Right renal cortex interstitium (tissue), 3 donors: ENCODE measurements at regions not wholly inside any gene's neighbourhood (a gene's known extent, or its start where the extent isn't known, plus 50 kb on each side); places are given as distances from the start of the nearest gene placed in this dataset.

ENCODE experiments used
- DNase-seq, 3 donors: peaks; one replicate each; pipeline ENCODE4 v3.0.0-alpha.2; 2013; ENCODE audit warnings: low read depth in 3 of 3, low spot score in 2 of 3

GRCh38 chr3:127360647-127361046, 72.8 kb upstream of the PRR20G start:
- DNase-seq: no peak

- DNase-seq: no peak
Measured at GRCh38 chr3:127358641-127359040, 70.8 kb upstream of the PRR20G start.

GRCh38 chr3:127356381-127356780, 68.5 kb upstream of the PRR20G start:
- no peak for DNase-seq

- no peak for DNase-seq
Measured at GRCh38 chr3:127354761-127355160, 66.9 kb upstream of the PRR20G start.

- DNase-seq: no peak
Measured at GRCh38 chr3:127352612-127353011, 64.8 kb upstream of the PRR20G start.

- DNase-seq: no peak
Measured at GRCh38 chr3:127351775-127352350, 64.0 kb upstream of the PRR20G start.

GRCh38 chr3:127351321-127351720, 63.5 kb upstream of the PRR20G start:
- no peak for DNase-seq

- DNase-seq: no peak
Measured at GRCh38 chr3:127350172-127351050, 62.6 kb upstream of the PRR20G start.

GRCh38 chr3:127349501-127350171, 61.8 kb upstream of the PRR20G start:
- DNase-seq: no peak

GRCh38 chr3:127342735-127343134, 54.9 kb upstream of the PRR20G start:
- no peak for DNase-seq

- no peak for DNase-seq
Measured at GRCh38 chr3:127339928-127340861, 52.3 kb upstream of the PRR20G start.

- DNase-seq: no peak
Measured at GRCh38 chr3:127339016-127339415, 51.2 kb upstream of the PRR20G start.

GRCh38 chr3:127337911-127338531, 50.2 kb upstream of the PRR20G start:
- DNase-seq: no peak
